Adrenal gland (tissue), 5 donors: ENCODE measurements at regions not wholly inside any gene's neighbourhood (a gene's known extent, or its start where the extent isn't known, plus 50 kb on each side); places are given as distances from the start of the nearest gene placed in this dataset.

ENCODE experiments used
- CTCF ChIP-seq, 6 experiments: fragments of 450-650 bp in 4 of 6; fragments of 200-600 bp in 2 of 6; sonication (generic) in 1 of 6; IDR thresholded peaks; 1 replicate in 5 of 6; 2 replicates in 1 of 6; pipeline versions ENCODE4 v1.5.1 to v1.8.0; 2016 to 2021; ENCODE audit warnings: antibody characterized with exemption in 6 of 6, mild to moderate bottlenecking in 2 of 6, moderate library complexity in 1 of 6
- POLR2A ChIP-seq, 2 donors: fragments of 450-650 bp; IDR thresholded peaks; one replicate each; pipeline ENCODE4 v1.6.1; 2017; ENCODE audit warnings: antibody characterized with exemption in 2 of 2, mild to moderate bottlenecking in 2 of 2, moderate library complexity in 1 of 2
- donor health status: DM: no; HTN: no; CAD: no.

- no peak for TF ChIP-seq POLR2A (IDR thresholded peaks at IDR 0.05)
- no peak for TF ChIP-seq CTCF (IDR thresholded peaks at IDR 0.05)
Observed at GRCh38 chr3:145983101-145983500, 177.9 kb downstream of the PLOD2 start.
